GM10248 (cell line): ENCODE measurements at regions not wholly inside any gene's neighbourhood (a gene's known extent, or its start where the extent isn't known, plus 50 kb on each side); places are given as distances from the start of the nearest gene placed in this dataset.

ENCODE experiments used
- CTCF ChIA-PET: fragments of 300-600 bp; sonication (Branson Sonifier 250); formaldehyde crosslinking; extraction: SDS; loops from one replicate; lab custom pipeline; 2021; ENCODE audit warnings: antibody characterized with exemption; lab: Yijun Ruan, JAX
- POLR2A ChIA-PET: fragments of 350-650 bp; sonication (Branson Sonifier 250); formaldehyde crosslinking; extraction: SDS; loops from one replicate; lab custom pipeline; 2020; ENCODE audit warnings: antibody characterized with exemption; lab: Yijun Ruan, JAX
- DNase-seq: peaks from one replicate; pipeline ENCODE4 v3.0.0; 2012; ENCODE audit errors: extremely low spot score
- TF ChIP-seq, protein P1 (sequence below): IDR thresholded peaks from 2 replicates; pipeline ENCODE4 v1.5.1; 2012; ENCODE audit warnings: mild to moderate bottlenecking, low read depth; ENCODE audit errors: extremely low read depth, missing control alignments, control extremely low read depth

DNA sequence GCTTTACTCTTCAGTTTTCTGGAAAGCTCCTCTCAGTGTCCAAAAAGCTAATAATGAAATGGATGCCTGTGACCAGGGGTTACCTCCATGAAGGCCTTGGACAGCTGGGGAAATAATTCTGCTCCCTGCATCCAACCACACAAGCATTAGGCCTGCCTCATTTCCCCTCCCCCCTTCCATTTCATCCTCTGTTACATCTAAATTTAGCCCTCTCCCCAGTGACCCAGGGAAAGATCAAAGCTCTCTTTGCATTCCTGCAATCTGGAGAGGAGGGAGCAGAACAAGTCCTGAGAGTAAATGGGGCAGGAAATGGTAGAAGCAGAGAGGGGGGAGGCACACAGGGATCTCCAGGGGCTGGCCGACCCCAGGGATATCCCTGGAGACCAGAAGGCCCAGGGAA, 452.7 kb downstream of the TSHZ3 start:
- DNase-seq: no peak
- ChIA-PET CTCF (no interaction called here), POLR2A (no interaction called here)
- TF ChIP-seq, protein P1, sequence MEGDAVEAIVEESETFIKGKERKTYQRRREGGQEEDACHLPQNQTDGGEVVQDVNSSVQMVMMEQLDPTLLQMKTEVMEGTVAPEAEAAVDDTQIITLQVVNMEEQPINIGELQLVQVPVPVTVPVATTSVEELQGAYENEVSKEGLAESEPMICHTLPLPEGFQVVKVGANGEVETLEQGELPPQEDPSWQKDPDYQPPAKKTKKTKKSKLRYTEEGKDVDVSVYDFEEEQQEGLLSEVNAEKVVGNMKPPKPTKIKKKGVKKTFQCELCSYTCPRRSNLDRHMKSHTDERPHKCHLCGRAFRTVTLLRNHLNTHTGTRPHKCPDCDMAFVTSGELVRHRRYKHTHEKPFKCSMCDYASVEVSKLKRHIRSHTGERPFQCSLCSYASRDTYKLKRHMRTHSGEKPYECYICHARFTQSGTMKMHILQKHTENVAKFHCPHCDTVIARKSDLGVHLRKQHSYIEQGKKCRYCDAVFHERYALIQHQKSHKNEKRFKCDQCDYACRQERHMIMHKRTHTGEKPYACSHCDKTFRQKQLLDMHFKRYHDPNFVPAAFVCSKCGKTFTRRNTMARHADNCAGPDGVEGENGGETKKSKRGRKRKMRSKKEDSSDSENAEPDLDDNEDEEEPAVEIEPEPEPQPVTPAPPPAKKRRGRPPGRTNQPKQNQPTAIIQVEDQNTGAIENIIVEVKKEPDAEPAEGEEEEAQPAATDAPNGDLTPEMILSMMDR: no peak

DNA sequence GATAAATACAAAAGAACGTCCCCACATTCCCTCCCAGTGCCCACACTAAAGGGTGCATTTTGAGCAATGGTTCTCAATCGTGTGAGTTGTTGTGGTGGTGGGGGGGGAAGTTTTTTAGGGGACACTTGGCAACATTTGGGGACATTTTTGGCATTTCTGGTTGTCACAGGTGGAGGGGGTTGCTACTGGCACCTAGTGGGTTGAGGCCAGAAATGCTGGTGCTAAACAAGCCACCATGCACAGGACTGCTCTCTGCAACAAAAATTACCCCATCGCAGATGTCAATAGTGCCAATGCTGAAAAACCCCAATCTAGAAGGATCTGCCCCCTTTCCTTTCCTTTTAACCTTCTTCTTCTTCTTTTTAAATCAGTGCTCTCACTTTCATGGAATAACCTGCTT, 453.3 kb downstream of the TSHZ3 start:
- ChIA-PET POLR2A (no interaction called here), CTCF (no interaction called here)
- DNase-seq: no peak
- TF ChIP-seq, protein P1: no peak

DNA sequence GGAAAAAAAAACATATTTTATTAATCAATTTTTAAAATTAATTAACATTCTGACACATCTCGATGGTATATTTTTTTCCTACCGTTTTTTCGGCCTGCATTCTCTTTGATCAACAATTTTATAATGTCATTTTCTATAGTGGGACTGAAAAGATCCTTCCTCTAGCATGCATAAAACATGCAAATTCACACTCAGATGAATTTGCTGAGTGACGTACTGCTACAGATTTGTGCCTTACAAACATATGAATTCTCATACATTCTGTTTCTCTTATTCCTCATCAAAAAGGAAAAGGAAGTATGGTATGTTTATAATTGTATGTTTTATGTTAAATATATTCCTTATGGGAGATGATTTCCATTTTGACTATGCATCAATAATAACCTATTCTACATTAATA, 458.2 kb downstream of the TSHZ3 start:
- no peak for DNase-seq
- POLR2A ChIA-PET: no interaction called here
- TF ChIP-seq, protein P1: no peak
- CTCF ChIA-PET: no interaction called here

DNA sequence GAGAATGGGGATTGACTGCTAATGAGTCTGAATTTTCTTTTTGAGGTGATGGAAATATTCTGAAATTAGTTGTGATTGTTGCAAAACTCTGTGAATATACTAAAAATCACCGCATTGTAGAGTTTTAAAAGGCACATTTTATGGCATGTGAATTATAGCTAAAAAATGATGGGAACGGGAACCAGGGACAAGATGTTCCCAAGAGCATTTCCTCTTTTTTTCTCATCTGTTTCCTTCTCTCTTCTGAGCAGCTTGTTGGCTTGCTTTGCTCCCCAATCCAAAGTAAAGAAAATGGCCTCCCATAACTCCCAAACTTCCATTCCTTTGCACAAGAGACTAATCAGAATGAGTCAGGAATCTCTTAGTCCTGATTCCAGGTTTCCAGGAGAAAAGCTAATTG, 459.2 kb downstream of the TSHZ3 start:
- CTCF ChIA-PET: no interaction called here
- POLR2A ChIA-PET: no interaction called here
- TF ChIP-seq, protein P1: no peak
- no peak for DNase-seq

DNA sequence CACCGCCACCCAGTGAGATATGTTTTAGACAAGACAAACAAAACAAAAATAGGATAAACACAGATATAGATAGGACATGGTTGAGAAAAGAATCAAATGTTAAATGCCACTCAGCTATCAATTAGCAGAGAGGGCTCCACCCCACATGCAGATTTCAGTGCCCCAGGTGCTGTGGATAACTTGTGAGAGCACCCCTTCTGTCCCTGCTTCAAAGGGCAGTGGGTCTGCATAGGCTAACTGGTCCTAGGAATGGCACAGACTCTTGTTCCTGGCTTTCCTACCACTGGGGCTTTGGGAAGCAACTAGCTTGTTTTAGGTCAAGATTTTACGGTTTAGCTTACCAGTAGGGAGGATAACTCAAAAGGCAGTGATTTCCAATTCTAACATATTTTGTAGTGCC, 460.3 kb downstream of the TSHZ3 start:
- ChIA-PET POLR2A (no interaction called here), CTCF (no interaction called here)
- TF ChIP-seq, protein P1: no peak
- DNase-seq: no peak

DNA sequence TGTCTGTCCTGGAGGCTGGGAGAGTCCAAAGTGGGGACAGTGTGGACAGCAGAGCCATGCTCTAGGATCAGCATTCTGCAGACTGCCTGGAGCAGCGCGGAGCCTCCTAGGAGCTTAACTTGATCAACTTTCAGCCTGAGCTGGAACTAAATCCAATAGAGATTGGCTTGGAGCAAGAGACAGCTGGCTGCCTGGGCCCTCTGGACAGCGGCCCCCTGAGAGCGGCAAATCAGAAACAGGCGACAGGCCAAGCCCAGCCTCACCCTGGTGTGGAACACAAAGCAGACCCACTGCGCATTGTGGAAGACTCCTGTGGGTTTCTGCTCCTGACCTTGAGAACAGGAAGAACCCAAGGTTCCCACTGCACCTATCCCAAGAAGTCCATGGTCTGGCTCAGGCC, 462.2 kb downstream of the TSHZ3 start:
- TF ChIP-seq, protein P1: no peak
- ChIA-PET CTCF (no interaction called here), POLR2A (no interaction called here)
- no peak for DNase-seq

DNA sequence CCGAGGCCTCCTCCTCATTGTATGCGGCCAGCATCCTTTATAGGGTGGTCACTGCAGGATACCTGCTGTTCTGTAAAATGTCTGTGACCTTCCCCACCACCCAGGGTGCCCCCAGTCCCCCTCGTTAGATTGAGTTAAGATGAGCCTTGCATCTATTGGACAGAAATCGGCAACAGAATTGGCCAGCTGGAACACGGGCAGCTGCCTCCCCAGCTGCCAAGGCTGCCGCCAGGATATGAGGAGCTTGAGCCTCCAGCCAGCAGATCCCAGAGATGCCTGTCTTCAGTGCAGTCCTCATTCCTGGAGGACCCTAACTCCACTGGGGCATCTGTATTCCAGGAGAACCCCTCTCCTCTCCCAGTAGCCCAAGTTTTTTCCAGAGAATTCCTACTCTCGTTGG, 463.0 kb downstream of the TSHZ3 start:
- ChIA-PET CTCF (no interaction called here), POLR2A (no interaction called here)
- TF ChIP-seq, protein P1: no peak
- no peak for DNase-seq
